ENCODE measurements at regions not wholly inside any gene's neighbourhood (a gene's known extent, or its start where the extent isn't known, plus 50 kb on each side); places are given as distances from the start of the nearest gene placed in this dataset.
"Not testable (repeated sequence)": the region's sequence is repeated elsewhere in the genome, so short reads cannot be mapped to it uniquely, and the experiment has no call there.

- intact Hi-C loops (cut with micrococcal nuclease): loop anchor here (2.0 kb wide), 1 partner anchor 137 kb away; no protein-coding TSS in a partner anchor
- H3K9ac ChIP-seq (ENCODE audit: low read length): peak overlapping the region; percentile 51
- H3K4me1 Mint-ChIP-seq: peaks cover 10% of the 10 kb centered on the region
- WGBS (ENCODE audit: insufficient coverage): no CpG with 5 or more reads among the region's 1 CpG
- DNase-seq (no peak), ATAC-seq (ENCODE audit: low read depth) (no peak)
- H2AFZ ChIP-seq (ENCODE audit: insufficient read depth, low read depth, low read length, poor library complexity, severe bottlenecking): peak overlapping the region; percentile 48
- peaks cover 10% of the 10 kb centered on the region for H3K27me3 Mint-ChIP-seq
- peaks cover 0 to 11% of the 10 kb centered on the region in 2 donors for H3K4me1 ChIP-seq (ENCODE audit: control insufficient read depth in 2 of 2, insufficient read depth in 2 of 2, low read length in 2 of 2)
- H3K4me3 ChIP-seq (ENCODE audit: control extremely low read depth in 1 of 5, extremely low read depth in 1 of 5, insufficient read depth in 1 of 5, low read depth in 2 of 5, low read length in 4 of 5): peak overlapping the region in 2 of 5 experiments; percentile 47 to 48
- H3K79me2 ChIP-seq (ENCODE audit: control insufficient read depth, insufficient read depth, low read length): no peaks in the 10 kb centered on the region
- CTCF ChIA-PET: no interaction called here
- POLR2A ChIA-PET: no interaction called here
- H3K27me3 ChIP-seq (replicated peaks in 1 of 4; ENCODE audit: control extremely low read depth in 1 of 4, control insufficient read depth in 3 of 4, insufficient read depth in 4 of 4, low read length in 3 of 4): no peaks in the 10 kb centered on the region
- H3K27ac Mint-ChIP-seq: peak overlapping the region; percentile 34
- H3K36me3 ChIP-seq (replicated peaks in 1 of 2; ENCODE audit: control extremely low read depth in 1 of 2, control insufficient read depth in 1 of 2, extremely low read depth in 1 of 2, insufficient read depth in 2 of 2, low read length in 1 of 2): no peaks in the 10 kb centered on the region
- no peaks in the 10 kb centered on the region for H4K20me1 ChIP-seq (ENCODE audit: control insufficient read depth, insufficient read depth, low read length, poor library complexity, severe bottlenecking)
- peak overlapping the region; percentile 54 for H3K4me2 ChIP-seq (replicated peaks; ENCODE audit: low read depth, low read length, poor library complexity, severe bottlenecking)
- no peak overlapping the region for H3K27ac ChIP-seq (ENCODE audit: low read length in 2 of 2)
- TF ChIP-seq EZH2 (IDR thresholded peaks at IDR 0.05; ENCODE audit: borderline replicate concordance, insufficient read depth, low read depth, low read length, poor library complexity, severe bottlenecking) (no peak), CTCF (IDR thresholded peaks at IDR 0.05) (no peak)
- no peaks in the 10 kb centered on the region for H3K9me3 Mint-ChIP-seq (ENCODE audit: insufficient read depth)
- peaks cover 0 to 8% (median 0%) of the 10 kb centered on the region in 3 donors for H3K9me3 ChIP-seq (ENCODE audit: control extremely low read depth in 1 of 3, control insufficient read depth in 2 of 3, insufficient read depth in 1 of 3, low read length in 2 of 3)
- peak overlapping the region; percentile 78 for H3K4me3 Mint-ChIP-seq
Observed at GRCh38 chr13:33679658-33680012, 138.3 kb upstream of the RFC3 start.

- ChIA-PET CTCF (interaction anchor here (2.0 kb wide), 1 partner anchor 9 kb away, joined by 5 read pairs; no protein-coding TSS in a partner anchor), POLR2A (no interaction called here)
- H3K4me1 Mint-ChIP-seq: peaks cover 10% of the 10 kb centered on the region
- Histone ChIP-seq H4K20me1 (ENCODE audit: control insufficient read depth, insufficient read depth, low read length, poor library complexity, severe bottlenecking) (no peaks in the 10 kb centered on the region), H3K4me2 (replicated peaks; ENCODE audit: low read depth, low read length, poor library complexity, severe bottlenecking) (no peak overlapping the region), H3K36me3 (replicated peaks in 1 of 2; ENCODE audit: control extremely low read depth in 1 of 2, control insufficient read depth in 1 of 2, extremely low read depth in 1 of 2, insufficient read depth in 2 of 2, low read length in 1 of 2) (no peaks in the 10 kb centered on the region), H3K79me2 (ENCODE audit: control insufficient read depth, insufficient read depth, low read length) (no peaks in the 10 kb centered on the region), H3K4me3 (ENCODE audit: control extremely low read depth in 1 of 5, extremely low read depth in 1 of 5, insufficient read depth in 1 of 5, low read depth in 2 of 5, low read length in 4 of 5) (no peak overlapping the region), H3K27me3 (replicated peaks in 1 of 4; ENCODE audit: control extremely low read depth in 1 of 4, control insufficient read depth in 3 of 4, insufficient read depth in 4 of 4, low read length in 3 of 4) (no peaks in the 10 kb centered on the region), H3K27ac (ENCODE audit: low read length in 2 of 2) (no peak overlapping the region), H2AFZ (ENCODE audit: insufficient read depth, low read depth, low read length, poor library complexity, severe bottlenecking) (no peak overlapping the region), H3K9ac (ENCODE audit: low read length) (no peak overlapping the region), H3K9me3 (ENCODE audit: control extremely low read depth in 1 of 3, control insufficient read depth in 2 of 3, insufficient read depth in 1 of 3, low read length in 2 of 3) (peaks cover 0 to 8% (median 0%) of the 10 kb centered on the region in 3 donors), H3K4me1 (ENCODE audit: control insufficient read depth in 2 of 2, insufficient read depth in 2 of 2, low read length in 2 of 2) (peaks cover 0 to 11% of the 10 kb centered on the region in 2 donors)
- H3K27me3 Mint-ChIP-seq: peaks cover 10% of the 10 kb centered on the region
- ATAC-seq (ENCODE audit: low read depth) (no peak), DNase-seq (no peak)
- no peak for TF ChIP-seq EZH2 (IDR thresholded peaks at IDR 0.05; ENCODE audit: borderline replicate concordance, insufficient read depth, low read depth, low read length, poor library complexity, severe bottlenecking)
- no peak for TF ChIP-seq CTCF (IDR thresholded peaks at IDR 0.05)
- no peaks in the 10 kb centered on the region for H3K9me3 Mint-ChIP-seq (ENCODE audit: insufficient read depth)
- no peak overlapping the region for H3K4me3 Mint-ChIP-seq
- intact Hi-C loops (cut with micrococcal nuclease): no loop called here
- 96% methylated on average over 33 of the region's 35 CpGs for WGBS (ENCODE audit: insufficient coverage)
- H3K27ac Mint-ChIP-seq: no peak overlapping the region
Observed at GRCh38 chr13:33682020-33682564, 135.9 kb upstream of the RFC3 start.

GRCh38 chr13:33682646-33683045 lies 135.3 kb upstream of the RFC3 start:
- H3K79me2 ChIP-seq (ENCODE audit: control insufficient read depth, insufficient read depth, low read length); H4K20me1 ChIP-seq (ENCODE audit: control insufficient read depth, insufficient read depth, low read length, poor library complexity, severe bottlenecking); H3K27ac ChIP-seq (ENCODE audit: low read length in 2 of 2); H3K4me3 ChIP-seq (ENCODE audit: control extremely low read depth in 1 of 5, extremely low read depth in 1 of 5, insufficient read depth in 1 of 5, low read depth in 2 of 5, low read length in 4 of 5); H3K4me3 Mint-ChIP-seq; ATAC-seq (ENCODE audit: low read depth); H3K27me3 Mint-ChIP-seq; H3K9me3 Mint-ChIP-seq (ENCODE audit: insufficient read depth); H3K27me3 ChIP-seq (replicated peaks in 1 of 4; ENCODE audit: control extremely low read depth in 1 of 4, control insufficient read depth in 3 of 4, insufficient read depth in 4 of 4, low read length in 3 of 4); intact Hi-C loops (cut with micrococcal nuclease); H3K36me3 ChIP-seq (replicated peaks in 1 of 2; ENCODE audit: control extremely low read depth in 1 of 2, control insufficient read depth in 1 of 2, extremely low read depth in 1 of 2, insufficient read depth in 2 of 2, low read length in 1 of 2); H2AFZ ChIP-seq (ENCODE audit: insufficient read depth, low read depth, low read length, poor library complexity, severe bottlenecking); H3K9ac ChIP-seq (ENCODE audit: low read length); H3K9me3 ChIP-seq (ENCODE audit: control extremely low read depth in 1 of 3, control insufficient read depth in 2 of 3, insufficient read depth in 1 of 3, low read length in 2 of 3); DNase-seq; H3K27ac Mint-ChIP-seq; POLR2A ChIA-PET; H3K4me2 ChIP-seq (replicated peaks; ENCODE audit: low read depth, low read length, poor library complexity, severe bottlenecking): not testable (repeated sequence)
- CTCF ChIA-PET: interaction anchor here (2.0 kb wide), 1 partner anchor 9 kb away, joined by 5 read pairs; no protein-coding TSS in a partner anchor
- peaks cover 10% of the 10 kb centered on the region for H3K4me1 Mint-ChIP-seq
- peaks cover 0 to 11% of the 10 kb centered on the region in 2 donors for H3K4me1 ChIP-seq (ENCODE audit: control insufficient read depth in 2 of 2, insufficient read depth in 2 of 2, low read length in 2 of 2)
- WGBS (ENCODE audit: insufficient coverage): 86% methylated on average over 5 of the region's 5 CpGs

Measured in B cell (primary cell).